KMS-11 (cell line): ENCODE measurements at regions not wholly inside any gene's neighbourhood (a gene's known extent, or its start where the extent isn't known, plus 50 kb on each side); places are given as distances from the start of the nearest gene placed in this dataset.

Experiments used
- H2AFZ ChIP-seq: fragments of 200-600 bp; sonication (generic); 2 replicates; pipeline ENCODE4 v1.6.1; 2016; ENCODE audit warnings: antibody characterized with exemption, mixed run types, low read depth
- H3K27ac ChIP-seq: fragments of 200-600 bp; sonication (generic); 2 replicates; pipeline ENCODE4 v1.6.1; 2016; ENCODE audit warnings: mild to moderate bottlenecking, mixed run types
- H3K27me3 ChIP-seq: fragments of 200-600 bp; sonication (generic); 2 replicates; pipeline ENCODE4 v1.6.1; 2017; ENCODE audit warnings: mild to moderate bottlenecking, low read depth, mixed run types, moderate library complexity; ENCODE audit not compliant: insufficient read depth
- H3K36me3 ChIP-seq: fragments of 200-600 bp; sonication (generic); 2 replicates; pipeline ENCODE4 v1.6.1; 2017; ENCODE audit warnings: mild to moderate bottlenecking, mixed run types; ENCODE audit not compliant: insufficient read depth
- H3K4me1 ChIP-seq: fragments of 200-600 bp; sonication (generic); 2 replicates; pipeline ENCODE4 v1.6.1; 2016; ENCODE audit warnings: mild to moderate bottlenecking, low read depth, mixed run types; ENCODE audit not compliant: poor library complexity, severe bottlenecking
- H3K4me2 ChIP-seq: fragments of 200-600 bp; sonication (generic); 2 replicates; pipeline ENCODE4 v1.7.0; 2016; ENCODE audit warnings: mild to moderate bottlenecking, mixed run types
- H3K4me3 ChIP-seq: fragments of 200-600 bp; sonication (generic); IDR thresholded peaks from 2 replicates; pipeline ENCODE4 v1.6.1; 2017; ENCODE audit warnings: low read depth, low read length, mixed read lengths; ENCODE audit not compliant: insufficient read depth
- H3K79me2 ChIP-seq: fragments of 200-600 bp; sonication (generic); 2 replicates; pipeline ENCODE4 v1.6.1; 2016; ENCODE audit warnings: low read depth, mixed run types; ENCODE audit not compliant: insufficient read depth
- H3K9ac ChIP-seq: fragments of 200-600 bp; sonication (generic); 2 replicates; pipeline ENCODE4 v1.6.1; 2016; ENCODE audit warnings: mild to moderate bottlenecking, mixed run types
- H4K20me1 ChIP-seq: fragments of 200-600 bp; sonication (generic); 2 replicates; pipeline ENCODE4 v1.6.1; 2016; ENCODE audit warnings: mild to moderate bottlenecking, mixed run types; ENCODE audit not compliant: insufficient read depth
- CTCF ChIP-seq: fragments of 200-600 bp; sonication (generic); conservative IDR thresholded peaks from 2 replicates; pipeline ENCODE4 v1.6.1; 2017; ENCODE audit warnings: low read depth, mild to moderate bottlenecking, antibody characterized with exemption, low read length, moderate library complexity, mixed read lengths

GRCh38 chr12:18898470-18898869 is 160.6 kb downstream of the CAPZA3 start:
- TF ChIP-seq CTCF: no peak
- Histone ChIP-seq H3K4me2 (no peak overlapping the region), H2AFZ (no peak overlapping the region), H3K27me3 (no peaks in the 10 kb centered on the region), H3K79me2 (no peaks in the 10 kb centered on the region), H3K9ac (no peak overlapping the region), H4K20me1 (no peaks in the 10 kb centered on the region), H3K4me3 (no peak overlapping the region), H3K4me1 (no peaks in the 10 kb centered on the region), H3K27ac (no peak overlapping the region), H3K36me3 (no peaks in the 10 kb centered on the region)

GRCh38 chr12:18899162-18899561 is 161.2 kb downstream of the CAPZA3 start:
- no peak overlapping the region for H3K27ac ChIP-seq
- H3K27me3 ChIP-seq: no peaks in the 10 kb centered on the region
- no peaks in the 10 kb centered on the region for H3K4me1 ChIP-seq
- H3K79me2 ChIP-seq: no peaks in the 10 kb centered on the region
- no peak overlapping the region for H2AFZ ChIP-seq
- no peaks in the 10 kb centered on the region for H4K20me1 ChIP-seq
- H3K9ac ChIP-seq: no peak overlapping the region
- no peak for TF ChIP-seq CTCF
- H3K4me3 ChIP-seq: no peak overlapping the region
- H3K36me3 ChIP-seq: no peaks in the 10 kb centered on the region
- H3K4me2 ChIP-seq: no peak overlapping the region

GRCh38 chr12:18899678-18900317 is 161.9 kb downstream of the CAPZA3 start:
- H3K27me3 ChIP-seq: no peaks in the 10 kb centered on the region
- no peak overlapping the region for H3K4me2 ChIP-seq
- H3K27ac ChIP-seq: no peak overlapping the region
- no peaks in the 10 kb centered on the region for H3K4me1 ChIP-seq
- TF ChIP-seq CTCF: no peak
- H4K20me1 ChIP-seq: no peaks in the 10 kb centered on the region
- H3K36me3 ChIP-seq: no peaks in the 10 kb centered on the region
- no peak overlapping the region for H2AFZ ChIP-seq
- H3K9ac ChIP-seq: no peak overlapping the region
- H3K4me3 ChIP-seq: no peak overlapping the region
- H3K79me2 ChIP-seq: no peaks in the 10 kb centered on the region

GRCh38 chr12:18905134-18905533 is 167.2 kb downstream of the CAPZA3 start:
- Histone ChIP-seq H4K20me1 (no peaks in the 10 kb centered on the region), H3K27ac (no peak overlapping the region), H3K4me1 (no peaks in the 10 kb centered on the region), H2AFZ (no peak overlapping the region), H3K4me3 (no peak overlapping the region), H3K4me2 (no peak overlapping the region), H3K79me2 (no peaks in the 10 kb centered on the region), H3K9ac (no peak overlapping the region), H3K27me3 (no peaks in the 10 kb centered on the region), H3K36me3 (no peaks in the 10 kb centered on the region)
- TF ChIP-seq CTCF: no peak
